ENCODE measurements at regions not wholly inside any gene's neighbourhood (a gene's known extent, or its start where the extent isn't known, plus 50 kb on each side); places are given as distances from the start of the nearest gene placed in this dataset.
"Not testable (repeated sequence)": the region's sequence is repeated elsewhere in the genome, so short reads cannot be mapped to it uniquely, and the experiment has no call there.

DNA sequence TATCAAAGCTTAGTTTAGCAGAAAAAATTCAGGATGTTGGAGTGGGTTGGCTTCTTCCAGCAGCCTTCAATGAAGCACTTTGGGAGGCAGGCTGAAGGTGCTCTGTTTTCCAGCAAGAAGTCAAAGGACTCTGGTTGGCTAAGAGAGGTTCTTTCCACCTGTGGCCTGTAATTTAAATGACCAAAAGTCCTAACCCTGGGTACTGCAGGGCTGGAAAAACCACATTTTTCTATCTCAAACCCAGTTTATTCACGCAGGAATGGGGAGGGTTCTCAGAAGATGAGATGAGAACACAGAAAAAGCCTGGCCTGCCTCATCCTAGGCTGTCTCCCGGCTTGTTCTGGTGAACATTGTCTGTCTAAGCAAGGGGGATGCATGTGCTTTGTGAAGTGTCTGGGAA, 68.6 kb upstream of the ZFHX3 start:
- DNase-seq (ENCODE audit: insufficient read length, low spot score) (no peak), FAIRE-seq (no peak)

DNA sequence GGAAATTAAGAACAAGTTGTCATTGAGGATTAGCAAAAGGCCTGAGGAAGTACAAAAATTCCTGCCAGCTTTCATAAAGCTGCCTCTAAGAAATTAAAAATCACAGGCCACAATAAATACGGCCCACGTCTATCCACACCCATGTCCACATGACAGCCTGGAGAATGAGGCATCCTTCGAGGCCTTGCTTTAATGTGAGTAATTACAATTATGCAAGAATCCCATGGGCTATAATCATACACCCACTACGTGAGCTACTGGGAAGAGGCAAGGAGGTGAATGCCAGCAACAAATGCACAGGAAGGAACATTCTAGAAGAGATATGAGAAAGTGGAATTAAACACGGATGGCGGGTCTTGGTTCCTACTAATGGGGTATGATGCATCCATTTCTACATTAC, 65.4 kb upstream of the ZFHX3 start:
- DNase-seq (ENCODE audit: insufficient read length, low spot score) (no peak), FAIRE-seq (no peak)

DNA sequence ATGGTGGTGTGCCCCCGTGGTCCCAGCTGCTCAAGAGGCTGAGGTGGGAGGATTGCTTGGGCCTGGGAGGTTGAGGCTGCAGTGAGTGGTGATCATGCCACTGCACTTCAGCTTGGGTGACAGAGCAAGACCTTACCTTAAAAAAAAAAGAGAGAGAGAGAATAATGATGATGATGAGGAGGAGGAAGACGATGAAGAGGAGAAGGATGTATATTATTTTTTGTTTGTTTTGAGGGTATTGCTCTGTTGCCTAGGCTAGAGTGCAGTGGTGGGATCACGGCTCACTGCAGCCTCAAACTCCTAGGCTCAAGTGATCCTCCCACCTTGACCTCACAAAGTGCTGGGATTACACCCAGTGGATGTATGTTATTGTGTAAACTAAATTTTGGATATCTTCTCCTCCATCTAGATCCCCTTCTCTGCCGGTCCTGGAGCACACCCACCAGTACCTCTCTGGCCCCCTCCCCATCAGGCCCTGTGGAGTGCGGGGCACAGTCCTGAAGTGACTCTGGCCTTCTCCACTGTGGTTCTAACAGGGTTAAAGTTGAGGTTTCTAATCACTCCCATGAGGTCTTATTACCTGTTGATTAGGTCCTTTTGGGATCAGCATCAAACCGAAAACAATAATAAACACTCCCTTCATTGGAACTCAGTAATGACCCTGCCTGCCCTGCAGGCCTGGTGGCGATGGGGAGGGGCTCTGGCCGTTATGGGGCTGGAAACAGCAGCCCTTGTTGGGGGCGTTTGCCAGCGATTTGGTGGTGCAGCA, 60.5 kb upstream of the ZFHX3 start:
- DNase-seq (ENCODE audit: insufficient read length, low spot score) (no peak), FAIRE-seq (no peak)

DNA sequence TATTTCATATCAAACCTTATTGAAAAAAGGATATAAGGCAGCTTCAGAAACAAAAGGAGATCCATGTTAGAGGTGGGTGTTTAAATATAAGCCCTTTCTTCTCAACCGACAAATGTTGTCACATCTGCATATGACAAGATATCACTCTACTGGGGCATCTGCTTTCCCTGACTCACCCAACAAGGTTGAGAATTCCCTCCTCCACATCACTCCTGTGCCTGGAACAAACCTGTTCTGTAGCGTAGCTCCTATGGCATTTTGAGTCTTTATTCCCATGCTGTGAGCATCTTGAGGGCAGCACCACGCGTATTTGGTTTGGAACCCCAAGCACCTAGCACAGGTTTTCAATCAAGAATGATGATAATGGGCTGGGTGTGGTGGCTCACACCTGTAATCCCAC, 59.4 kb upstream of the ZFHX3 start:
- FAIRE-seq, result no peak
- DNase-seq (ENCODE audit: insufficient read length, low spot score), result no peak

DNA sequence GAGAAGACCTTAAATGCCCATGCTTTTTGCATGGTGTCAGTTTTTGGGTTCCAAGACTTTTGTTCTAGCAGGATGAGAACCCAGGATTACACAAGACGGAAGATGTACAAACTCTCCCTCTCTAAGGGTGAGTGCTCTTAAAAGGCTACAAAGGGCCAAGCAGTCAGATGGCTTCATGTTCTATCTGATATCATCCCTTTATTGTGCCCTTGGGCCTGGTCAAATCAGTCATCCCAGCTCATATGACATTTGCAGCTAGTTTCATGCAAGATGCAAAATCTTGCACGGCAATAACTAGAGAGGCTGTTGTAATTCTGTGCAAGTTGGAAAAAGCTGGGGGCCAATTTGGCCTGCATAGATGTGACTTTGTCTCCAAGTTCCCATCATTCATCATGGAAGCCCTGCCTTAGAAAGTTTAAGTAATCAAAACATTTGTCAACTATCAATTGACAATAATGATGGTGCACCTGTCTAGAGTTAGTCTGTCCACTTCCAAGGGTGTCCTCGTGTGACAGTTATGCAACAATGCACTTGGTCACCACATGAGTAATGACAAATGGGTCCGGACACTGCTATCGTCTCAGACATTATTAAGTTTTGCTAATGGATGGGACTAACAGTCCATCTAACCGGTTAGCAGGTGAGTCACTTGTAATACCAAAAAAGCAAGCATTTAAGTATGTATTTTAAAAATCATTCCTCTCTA, 58.6 kb upstream of the ZFHX3 start:
- no peak for DNase-seq (ENCODE audit: insufficient read length, low spot score)
- peak; percentile 28 for FAIRE-seq

DNA sequence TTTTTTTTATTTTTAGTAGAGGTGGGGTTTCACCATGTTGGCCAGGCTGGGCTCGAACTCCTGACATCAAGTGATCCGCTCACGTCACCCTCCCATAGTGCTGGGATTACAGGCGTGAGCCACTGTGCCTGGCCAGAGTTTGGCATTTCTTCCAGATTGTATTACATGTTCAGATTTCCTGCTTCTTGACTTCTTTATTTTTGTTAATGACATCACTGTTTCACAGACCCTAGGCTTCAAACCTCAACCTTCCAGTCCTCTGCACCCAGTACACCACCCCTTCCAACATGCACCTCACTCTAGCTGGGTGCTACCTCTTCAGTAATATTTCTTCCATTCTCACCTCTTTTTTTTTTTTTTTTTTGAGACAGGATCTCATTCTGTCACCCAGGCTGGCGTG, 53.6 kb upstream of the ZFHX3 start:
- no peak for DNase-seq (ENCODE audit: insufficient read length, low spot score)
- FAIRE-seq, result no peak

DNA sequence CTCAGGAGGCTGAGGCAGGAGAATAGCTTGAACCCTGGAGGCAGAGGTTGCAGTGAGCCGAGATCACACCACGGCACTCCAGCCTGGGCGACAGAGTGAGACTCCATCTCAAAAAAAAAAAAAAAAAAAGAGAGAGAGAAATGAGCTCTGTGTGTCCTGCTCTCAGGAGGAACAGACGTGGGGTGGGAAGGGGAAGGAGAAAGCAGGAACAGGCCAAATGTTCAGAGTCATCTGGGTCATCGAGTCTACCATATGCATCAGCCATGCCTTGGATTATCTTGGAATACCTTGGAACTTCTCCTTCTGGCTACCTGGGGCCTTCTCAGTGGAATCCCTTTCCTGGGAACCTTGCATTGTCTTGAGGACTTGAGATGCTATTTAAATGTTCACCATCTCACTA, 51.7 kb upstream of the ZFHX3 start:
- DNase-seq (ENCODE audit: insufficient read length, low spot score); FAIRE-seq: not testable (repeated sequence)
